ENCODE measurements at regions not wholly inside any gene's neighbourhood (a gene's known extent, or its start where the extent isn't known, plus 50 kb on each side); places are given as distances from the start of the nearest gene placed in this dataset.
A peak's percentile ranks its signal among the peaks of the same experiment; 100 is the strongest.

GRCh38 chr3:104521606-104522336, 844.9 kb upstream of the ALCAM start:
- ATAC-seq: no peak

GRCh38 chr3:104523136-104523535, 843.6 kb upstream of the ALCAM start:
- no peak for ATAC-seq

GRCh38 chr3:104526901-104527401, 839.8 kb upstream of the ALCAM start:
- ATAC-seq: no peak

- peak; percentile 23 for ATAC-seq
Measured at GRCh38 chr3:104530934-104531333, 835.8 kb upstream of the ALCAM start.

GRCh38 chr3:104536715-104537114, 830.0 kb upstream of the ALCAM start:
- ATAC-seq: no peak

- no peak for ATAC-seq
Measured at GRCh38 chr3:104537323-104537722, 829.4 kb upstream of the ALCAM start.

GRCh38 chr3:104546301-104546700, 820.4 kb upstream of the ALCAM start:
- no peak for ATAC-seq

GRCh38 chr3:104547031-104547430, 819.7 kb upstream of the ALCAM start:
- ATAC-seq: no peak

GRCh38 chr3:104548401-104548800, 818.3 kb upstream of the ALCAM start:
- no peak for ATAC-seq

- ATAC-seq: no peak
Measured at GRCh38 chr3:104549099-104549714, 817.5 kb upstream of the ALCAM start.

GRCh38 chr3:104553121-104553520, 813.6 kb upstream of the ALCAM start:
- no peak for ATAC-seq

GRCh38 chr3:104554425-104554824, 812.3 kb upstream of the ALCAM start:
- no peak for ATAC-seq

GRCh38 chr3:104555728-104556127, 811.0 kb upstream of the ALCAM start:
- no peak for ATAC-seq

- ATAC-seq: no peak
Measured at GRCh38 chr3:104556372-104557078, 810.2 kb upstream of the ALCAM start.

- ATAC-seq: no peak
Measured at GRCh38 chr3:104561324-104561723, 805.4 kb upstream of the ALCAM start.

- ATAC-seq: peak; percentile 29
Measured at GRCh38 chr3:104564045-104564643, 802.6 kb upstream of the ALCAM start.

- ATAC-seq: no peak
Measured at GRCh38 chr3:104566054-104566453, 800.7 kb upstream of the ALCAM start.

GRCh38 chr3:104575634-104576033, 791.1 kb upstream of the ALCAM start:
- ATAC-seq: no peak

- no peak for ATAC-seq
Measured at GRCh38 chr3:104578558-104578957, 788.2 kb upstream of the ALCAM start.

- ATAC-seq: no peak
Measured at GRCh38 chr3:104582092-104582491, 784.6 kb upstream of the ALCAM start.

GRCh38 chr3:104584682-104585081, 782.0 kb upstream of the ALCAM start:
- no peak for ATAC-seq

- no peak for ATAC-seq
Measured at GRCh38 chr3:104586344-104586743, 780.4 kb upstream of the ALCAM start.

GRCh38 chr3:104588442-104588841, 778.3 kb upstream of the ALCAM start:
- no peak for ATAC-seq
